Mesenchymal stem cell (in vitro differentiated cells and primary cell): ENCODE measurements at regions not wholly inside any gene's neighbourhood (a gene's known extent, or its start where the extent isn't known, plus 50 kb on each side); places are given as distances from the start of the nearest gene placed in this dataset.

ENCODE experiments used
- DNase-seq: peaks from one replicate; pipeline ENCODE4 v3.0.0-alpha.2; 2013
- H2AFZ ChIP-seq: one replicate; pipeline ENCODE4 v1.6.1; 2013; ENCODE audit warnings: low read depth, mild to moderate bottlenecking, control low read depth, inconsistent platforms, low read length, moderate library complexity
- H2AK5ac ChIP-seq: 2 replicates; pipeline ENCODE4 v1.6.1; 2013; ENCODE audit warnings: low read length, moderate library complexity, mild to moderate bottlenecking, inconsistent platforms; ENCODE audit not compliant: severe bottlenecking
- H2BK120ac ChIP-seq: one replicate; pipeline ENCODE4 v1.6.1; 2013; ENCODE audit warnings: low read depth, mild to moderate bottlenecking, inconsistent platforms, low read length, moderate library complexity
- H2BK12ac ChIP-seq, 2 experiments: one replicate each; pipeline ENCODE4 v1.6.1; 2013; ENCODE audit warnings: inconsistent platforms in 2 of 2, low read length in 2 of 2, mild to moderate bottlenecking in 2 of 2, moderate library complexity in 2 of 2, control low read depth in 1 of 2
- H2BK15ac ChIP-seq: one replicate; pipeline ENCODE4 v1.6.1; 2013; ENCODE audit warnings: mild to moderate bottlenecking, low read depth, inconsistent platforms; ENCODE audit not compliant: poor library complexity, severe bottlenecking
- H2BK5ac ChIP-seq: 2 replicates; pipeline ENCODE4 v1.6.1; 2013; ENCODE audit warnings: low read depth, mild to moderate bottlenecking, low read length, control low read depth, inconsistent platforms; ENCODE audit not compliant: poor library complexity, severe bottlenecking
- H3K14ac ChIP-seq, 2 experiments: one replicate each; pipeline ENCODE4 v1.6.1; 2013; ENCODE audit warnings: inconsistent platforms in 2 of 2, low read length in 2 of 2, control low read depth in 1 of 2, mild to moderate bottlenecking in 1 of 2, moderate library complexity in 1 of 2
- H3K18ac ChIP-seq, 2 experiments: one replicate each; pipeline ENCODE4 v1.6.1; 2013; ENCODE audit warnings: inconsistent platforms in 2 of 2, low read length in 2 of 2, control low read depth in 1 of 2, low read depth in 1 of 2, mild to moderate bottlenecking in 1 of 2
- H3K23ac ChIP-seq, 2 experiments: one replicate each; pipeline ENCODE4 v1.6.1; 2013; ENCODE audit warnings: inconsistent platforms in 2 of 2, low read length in 2 of 2, mild to moderate bottlenecking in 2 of 2, moderate library complexity in 2 of 2, control low read depth in 1 of 2
- H3K27ac ChIP-seq: 2 replicates; pipeline ENCODE4 v1.5.1; 2013; ENCODE audit warnings: mild to moderate bottlenecking, moderate library complexity, low read length, control low read depth, inconsistent platforms; ENCODE audit not compliant: poor library complexity, severe bottlenecking
- H3K27me3 ChIP-seq, 2 experiments: 2 replicates each; pipeline versions ENCODE4 v1.6.1 to v1.7.0; 2013; ENCODE audit warnings: low read length in 2 of 2, mild to moderate bottlenecking in 2 of 2, moderate library complexity in 2 of 2, control low read depth in 1 of 2, inconsistent platforms in 1 of 2; ENCODE audit not compliant: control insufficient read depth in 1 of 2, insufficient read depth in 1 of 2
- H3K36me3 ChIP-seq, 2 experiments: 2 replicates each; pipeline versions ENCODE4 v1.6.1 to v1.7.0; 2013; ENCODE audit warnings: low read length in 2 of 2, control low read depth in 1 of 2, inconsistent platforms in 1 of 2, low read depth in 1 of 2, mild to moderate bottlenecking in 1 of 2; ENCODE audit not compliant: insufficient read depth in 2 of 2, control insufficient read depth in 1 of 2
- H3K4ac ChIP-seq, 2 experiments: one replicate each; pipeline ENCODE4 v1.6.1; 2013; ENCODE audit warnings: inconsistent platforms in 2 of 2, low read length in 2 of 2, mild to moderate bottlenecking in 2 of 2, moderate library complexity in 2 of 2, control low read depth in 1 of 2, low read depth in 1 of 2
- H3K4me1 ChIP-seq: 2 replicates; pipeline ENCODE4 v1.6.1; 2013; ENCODE audit warnings: low read depth, low read length, control low read depth; ENCODE audit not compliant: control insufficient read depth, insufficient read depth
- H3K4me2 ChIP-seq: 2 replicates; pipeline ENCODE4 v1.6.1; 2013; ENCODE audit warnings: low read length, mild to moderate bottlenecking, inconsistent platforms; ENCODE audit not compliant: poor library complexity, severe bottlenecking
- H3K4me3 ChIP-seq, 2 experiments: 2 replicates each; pipeline versions ENCODE4 v1.5.1 to v1.7.0; 2013; ENCODE audit warnings: low read length in 2 of 2, mild to moderate bottlenecking in 2 of 2, control low read depth in 1 of 2, low read depth in 1 of 2; ENCODE audit not compliant: insufficient read depth in 1 of 2
- H3K79me1 ChIP-seq: replicated peaks from 2 replicates; pipeline ENCODE4 v1.6.1; 2013; ENCODE audit warnings: mild to moderate bottlenecking, control low read depth, low read length, inconsistent platforms; ENCODE audit not compliant: poor library complexity, severe bottlenecking
- H3K9ac ChIP-seq: 2 replicates; pipeline ENCODE4 v1.7.0; 2013; ENCODE audit warnings: mild to moderate bottlenecking, low read length, moderate library complexity
- H3K9me3 ChIP-seq: 2 replicates; pipeline ENCODE4 v1.7.0; 2013; ENCODE audit warnings: mild to moderate bottlenecking, low read length; ENCODE audit not compliant: control insufficient read depth
- H4K8ac ChIP-seq: one replicate; pipeline ENCODE4 v1.6.1; 2013; ENCODE audit warnings: inconsistent platforms, mild to moderate bottlenecking, low read length, moderate library complexity
- H4K91ac ChIP-seq: one replicate; pipeline ENCODE4 v1.6.1; 2013; ENCODE audit warnings: mild to moderate bottlenecking, low read length, inconsistent platforms
- WGBS: methylation state at CpG from one replicate; pipeline ENCODE4 v1.1.7; 2013; ENCODE audit warnings: mixed read lengths; 5-methylcytosine and 5-hydroxymethylcytosine counted together

DNA sequence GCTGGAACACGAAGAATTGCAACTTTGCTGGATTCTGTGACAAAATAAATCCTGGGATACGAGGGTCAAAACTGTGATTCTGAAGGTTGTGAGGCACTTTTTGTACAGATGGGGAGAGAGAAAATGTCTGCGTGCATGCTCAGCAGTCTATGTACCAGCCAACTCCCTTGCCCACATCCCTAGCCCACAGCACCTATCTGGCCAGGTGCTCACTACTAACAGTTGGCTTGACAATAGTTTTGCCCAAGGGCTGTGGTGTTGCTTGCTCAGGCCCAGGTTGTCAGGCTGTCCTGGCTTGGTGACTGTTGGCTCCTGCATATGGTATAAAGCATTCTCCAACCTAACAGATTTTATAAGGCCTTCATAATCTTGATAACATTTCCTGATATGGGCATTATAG is 102.0 kb downstream of the DMRT2 start:
- no peak for DNase-seq
- 43% methylated on average over 3 of the region's 3 CpGs for WGBS
- no peak overlapping the region for H3K4me2 ChIP-seq
- H3K14ac ChIP-seq: no peak overlapping the region
- H2AFZ ChIP-seq: no peak overlapping the region
- H3K4me1 ChIP-seq: no peaks in the 10 kb centered on the region
- no peak overlapping the region for H4K8ac ChIP-seq
- no peak overlapping the region for H2AK5ac ChIP-seq
- H3K4me3 ChIP-seq: no peak overlapping the region
- H3K9me3 ChIP-seq: no peaks in the 10 kb centered on the region
- H2BK15ac ChIP-seq: no peak overlapping the region
- H3K79me1 ChIP-seq: no peaks in the 10 kb centered on the region
- no peaks in the 10 kb centered on the region for H3K27me3 ChIP-seq
- H3K36me3 ChIP-seq: no peaks in the 10 kb centered on the region
- no peak overlapping the region for H3K23ac ChIP-seq
- no peak overlapping the region for H3K4ac ChIP-seq
- H2BK5ac ChIP-seq: no peak overlapping the region
- no peak overlapping the region for H2BK12ac ChIP-seq
- no peak overlapping the region for H4K91ac ChIP-seq
- H2BK120ac ChIP-seq: no peak overlapping the region
- no peak overlapping the region for H3K27ac ChIP-seq
- H3K18ac ChIP-seq: no peak overlapping the region
- no peak overlapping the region for H3K9ac ChIP-seq

DNA sequence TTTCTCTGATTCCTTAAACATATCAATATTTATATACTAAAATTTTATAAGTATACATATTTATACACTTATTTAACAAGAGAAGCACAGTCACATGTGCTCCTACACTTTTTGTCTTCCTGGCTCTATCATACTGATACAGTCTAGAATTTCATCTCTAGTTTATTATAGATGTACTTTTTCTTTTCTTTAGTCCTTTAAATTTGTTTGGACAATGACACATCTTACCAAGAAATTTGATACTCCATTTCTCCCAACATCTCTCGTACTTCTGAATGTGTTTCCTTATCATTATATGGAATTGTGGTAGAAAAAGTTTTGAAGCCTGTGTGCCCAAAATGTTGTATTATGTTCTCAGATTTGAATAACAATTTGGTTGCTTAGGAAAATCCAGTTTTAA is 104.6 kb downstream of the DMRT2 start:
- Histone ChIP-seq H4K8ac (no peak overlapping the region), H3K23ac (no peak overlapping the region), H2AFZ (no peak overlapping the region), H2BK5ac (no peak overlapping the region), H3K27me3 (no peaks in the 10 kb centered on the region), H4K91ac (no peak overlapping the region), H3K36me3 (no peaks in the 10 kb centered on the region), H2BK12ac (no peak overlapping the region), H3K9ac (no peak overlapping the region), H3K4me1 (no peaks in the 10 kb centered on the region), H2AK5ac (no peak overlapping the region), H3K14ac (no peak overlapping the region), H3K9me3 (no peaks in the 10 kb centered on the region), H3K79me1 (no peaks in the 10 kb centered on the region), H2BK120ac (no peak overlapping the region), H3K18ac (no peak overlapping the region), H3K4me2 (no peak overlapping the region), H3K4ac (no peak overlapping the region), H3K4me3 (no peak overlapping the region), H2BK15ac (no peak overlapping the region), H3K27ac (no peak overlapping the region)
- no peak for DNase-seq
- WGBS: no CpG with 5 or more reads among the region's 1 CpG

DNA sequence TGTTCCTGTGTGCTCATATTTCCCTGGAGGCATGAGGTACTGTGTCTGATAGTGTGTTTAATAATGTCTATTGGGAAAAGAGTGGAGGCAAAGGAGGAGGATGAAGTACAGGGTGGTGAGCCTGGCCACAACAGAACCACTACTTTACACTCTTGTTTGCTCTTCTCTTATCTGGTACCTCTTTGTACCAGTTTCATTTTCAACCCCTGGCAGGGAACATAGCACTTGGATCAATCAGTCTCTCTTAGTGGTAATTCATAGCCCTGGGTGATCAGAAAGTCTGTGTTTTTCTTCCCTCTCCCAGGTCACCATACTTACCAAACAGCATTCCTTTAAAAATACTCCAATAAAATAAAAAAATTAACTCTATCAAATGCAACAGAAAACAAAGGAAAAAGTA is 105.4 kb downstream of the DMRT2 start:
- Histone ChIP-seq H3K4me1 (no peaks in the 10 kb centered on the region), H3K4me2 (no peak overlapping the region), H2BK5ac (no peak overlapping the region), H2BK120ac (no peak overlapping the region), H3K4me3 (no peak overlapping the region), H4K91ac (no peak overlapping the region), H2AK5ac (no peak overlapping the region), H3K23ac (no peak overlapping the region), H3K27ac (no peak overlapping the region), H3K9me3 (no peaks in the 10 kb centered on the region), H2BK15ac (no peak overlapping the region), H3K14ac (no peak overlapping the region), H4K8ac (no peak overlapping the region), H3K27me3 (no peaks in the 10 kb centered on the region), H3K79me1 (no peaks in the 10 kb centered on the region), H3K36me3 (no peaks in the 10 kb centered on the region), H3K18ac (no peak overlapping the region), H2BK12ac (no peak overlapping the region), H3K9ac (no peak overlapping the region), H2AFZ (no peak overlapping the region), H3K4ac (no peak overlapping the region)
- no peak for DNase-seq

DNA sequence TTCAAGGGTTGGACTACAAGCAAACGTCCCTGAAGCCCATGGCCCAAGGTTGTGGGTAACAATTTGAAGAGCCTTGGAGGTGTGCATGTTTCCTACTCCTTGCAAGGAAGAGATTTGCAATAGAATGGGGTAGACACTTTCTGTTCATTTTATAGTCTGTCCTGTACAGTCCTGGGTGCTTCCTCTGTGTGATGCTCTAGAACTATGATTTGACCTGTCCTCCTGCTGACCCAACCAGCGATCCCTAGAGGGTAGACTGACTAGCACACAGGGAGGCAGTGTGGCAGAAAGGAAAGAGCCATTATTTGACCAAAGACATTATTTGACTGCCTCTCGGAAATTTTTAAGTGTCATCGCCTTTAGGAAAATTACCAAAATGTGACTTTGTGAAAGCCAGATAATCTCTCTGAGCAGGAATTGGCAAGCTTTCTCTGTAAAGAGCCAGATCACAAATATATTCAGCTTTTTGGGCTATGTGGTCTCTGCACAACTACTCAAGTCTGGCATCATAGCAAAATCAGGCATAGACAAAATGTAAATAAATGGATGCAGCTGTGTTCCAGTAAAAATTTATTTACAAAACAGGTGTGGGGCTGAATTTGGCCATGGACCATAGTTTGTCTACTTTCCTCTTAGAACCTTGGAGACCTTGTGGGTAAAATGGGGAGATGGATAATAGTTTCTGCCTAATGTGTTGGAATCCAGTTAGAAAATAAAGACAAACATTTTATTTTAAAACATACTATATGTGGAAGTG is 106.8 kb downstream of the DMRT2 start:
- Histone ChIP-seq H2BK120ac (no peak overlapping the region), H2AFZ (no peak overlapping the region), H4K8ac (no peak overlapping the region), H3K4me2 (no peak overlapping the region), H3K79me1 (no peaks in the 10 kb centered on the region), H4K91ac (no peak overlapping the region), H2BK15ac (no peak overlapping the region), H3K18ac (no peak overlapping the region), H3K4ac (no peak overlapping the region), H3K23ac (no peak overlapping the region), H3K14ac (no peak overlapping the region), H3K9me3 (no peaks in the 10 kb centered on the region), H2AK5ac (no peak overlapping the region), H3K27ac (no peak overlapping the region), H3K27me3 (no peaks in the 10 kb centered on the region), H2BK5ac (no peak overlapping the region), H3K36me3 (no peaks in the 10 kb centered on the region), H3K9ac (no peak overlapping the region), H3K4me1 (no peaks in the 10 kb centered on the region), H2BK12ac (no peak overlapping the region), H3K4me3 (no peak overlapping the region)
- DNase-seq: no peak
- 39% methylated on average over 4 of the region's 4 CpGs for WGBS
